ENCODE measurements at regions not wholly inside any gene's neighbourhood (a gene's known extent, or its start where the extent isn't known, plus 50 kb on each side); places are given as distances from the start of the nearest gene placed in this dataset.
"Not testable (repeated sequence)": the region's sequence is repeated elsewhere in the genome, so short reads cannot be mapped to it uniquely, and the experiment has no call there.

DNA sequence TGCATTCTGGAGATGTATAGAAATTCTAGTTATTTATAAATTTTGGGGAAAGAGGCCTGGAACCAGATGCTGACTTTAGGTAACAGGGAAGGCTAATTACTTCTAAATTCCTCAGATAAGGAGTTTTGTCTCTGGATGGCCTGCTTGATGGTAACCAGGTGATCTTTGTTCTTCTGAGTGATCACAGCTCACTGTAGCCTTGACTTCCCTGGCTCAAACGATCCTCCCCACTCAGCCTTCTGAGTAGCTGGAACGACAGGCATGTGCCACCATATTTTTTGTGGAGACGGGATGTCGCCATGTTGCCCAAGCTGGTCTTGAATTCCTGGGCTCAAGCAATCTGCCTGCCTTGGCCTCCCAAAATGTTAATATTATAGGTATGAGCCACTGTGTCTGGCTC, 54.4 kb upstream of the MSH6 start:
- DNase-seq = no peak

DNA sequence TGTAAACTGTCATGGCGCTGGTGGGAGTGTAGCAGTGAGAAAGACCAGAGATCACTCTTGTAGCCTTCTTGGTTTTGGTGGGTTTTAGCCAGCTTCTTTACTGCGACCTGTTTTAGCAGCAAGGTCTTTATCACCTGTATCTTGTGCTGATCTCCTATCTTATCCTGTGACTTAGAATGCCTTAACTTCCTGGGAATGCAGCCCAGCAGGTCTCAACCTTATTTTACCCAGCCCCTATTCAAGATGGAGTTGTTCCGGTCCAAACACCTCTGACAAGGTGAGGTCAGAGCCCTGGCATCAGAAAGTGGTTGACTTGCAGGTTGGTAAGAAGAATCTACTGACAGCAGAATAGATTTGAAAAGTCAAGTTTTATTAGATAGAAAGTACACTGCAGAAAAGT, 55.0 kb upstream of the MSH6 start:
- no peak for DNase-seq

DNA sequence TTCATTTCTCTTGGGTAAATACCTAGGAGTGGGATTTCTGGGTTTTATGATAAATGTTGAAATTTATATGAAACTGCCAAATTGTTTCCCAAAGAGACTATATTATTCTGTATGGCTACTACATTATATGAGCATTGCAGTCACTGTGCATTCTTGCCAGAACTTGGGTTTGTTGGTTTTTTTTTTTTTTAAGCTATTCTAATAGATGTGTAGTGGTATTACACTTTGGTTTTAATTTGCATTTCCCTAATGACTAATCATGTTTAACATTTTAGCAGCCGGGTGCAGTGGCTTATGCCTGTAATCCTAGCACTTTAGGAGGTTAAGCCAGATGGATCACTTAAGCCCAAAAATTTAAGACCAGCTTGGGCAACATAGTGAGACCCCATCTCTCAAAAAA, 56.0 kb upstream of the MSH6 start:
- not testable (repeated sequence) for DNase-seq

DNA sequence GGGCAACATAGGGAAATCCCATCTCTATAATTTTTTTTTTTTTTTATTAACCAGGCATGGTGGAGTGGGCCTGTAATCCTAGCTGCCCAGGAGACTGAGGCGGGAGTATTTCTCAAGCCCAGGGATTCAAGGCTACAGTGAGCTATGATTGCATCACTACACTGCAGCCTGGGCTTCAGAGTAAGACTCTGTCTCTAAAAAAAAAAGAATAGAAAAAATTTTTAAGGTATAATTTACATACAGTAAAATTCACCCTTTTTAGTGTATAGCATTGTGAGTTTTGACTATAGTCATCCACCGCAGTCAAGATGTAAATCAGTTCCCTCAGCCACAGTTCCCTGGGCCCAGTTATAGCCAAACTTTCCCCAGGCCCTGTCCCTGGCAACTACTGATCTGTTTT, 57.1 kb upstream of the MSH6 start:
- DNase-seq = no peak

DNA sequence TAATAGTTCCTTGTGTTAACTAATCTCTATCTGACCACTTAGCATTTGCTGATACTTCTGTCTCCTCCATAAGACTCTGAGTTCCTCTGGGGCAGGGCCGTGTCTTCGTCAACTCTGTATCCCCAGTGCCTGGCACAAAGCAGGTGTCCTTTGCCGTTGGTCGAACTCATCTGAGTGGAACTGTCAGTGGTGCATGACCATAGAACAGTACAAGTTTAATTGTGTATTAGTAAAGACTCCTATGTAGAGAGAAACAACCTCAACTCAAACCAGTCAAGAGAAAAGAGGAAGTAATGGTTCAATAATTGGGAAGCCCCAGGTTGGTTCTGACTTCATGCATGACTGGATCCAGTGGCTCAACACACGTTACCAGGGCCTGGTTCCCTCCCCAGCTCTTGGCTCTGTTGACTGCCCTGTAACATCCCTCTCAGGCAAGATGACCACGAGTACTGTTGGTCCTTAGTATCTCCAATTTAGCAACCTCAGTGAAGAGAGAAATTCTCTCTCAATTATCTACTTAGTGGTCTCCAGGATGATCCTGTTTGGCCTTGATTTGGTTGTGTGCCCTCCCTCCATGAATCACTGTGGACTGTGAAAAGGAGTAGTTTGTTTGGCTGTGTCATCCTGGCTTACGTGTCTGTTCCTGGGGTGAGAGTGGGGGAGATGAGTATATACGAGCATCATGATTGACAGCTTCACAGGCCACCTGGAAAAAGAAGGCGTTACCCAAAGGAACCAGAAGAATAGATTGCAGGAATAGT, 58.5 kb upstream of the MSH6 start:
- peak; percentile 80 for DNase-seq

DNA sequence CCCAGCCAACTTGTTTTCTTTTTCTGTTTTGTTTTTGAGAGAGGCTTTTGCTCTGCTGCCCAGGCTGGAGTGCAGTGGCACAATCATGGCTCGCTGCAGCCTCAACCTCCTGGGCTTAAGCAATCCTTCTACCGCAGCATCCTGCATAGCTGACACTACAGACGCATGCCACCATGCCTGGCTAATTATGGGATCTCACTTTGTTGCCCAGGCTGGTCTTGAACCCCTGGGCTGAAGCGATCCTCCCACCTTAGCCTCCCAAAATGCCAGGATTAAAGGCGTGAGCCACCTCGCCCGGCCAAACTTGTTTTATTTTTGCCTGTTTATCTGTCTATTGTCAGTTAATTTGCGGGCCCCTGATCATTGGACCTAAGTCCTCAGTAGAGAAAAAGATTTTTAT, 61.6 kb upstream of the MSH6 start:
- no peak for DNase-seq

DNA sequence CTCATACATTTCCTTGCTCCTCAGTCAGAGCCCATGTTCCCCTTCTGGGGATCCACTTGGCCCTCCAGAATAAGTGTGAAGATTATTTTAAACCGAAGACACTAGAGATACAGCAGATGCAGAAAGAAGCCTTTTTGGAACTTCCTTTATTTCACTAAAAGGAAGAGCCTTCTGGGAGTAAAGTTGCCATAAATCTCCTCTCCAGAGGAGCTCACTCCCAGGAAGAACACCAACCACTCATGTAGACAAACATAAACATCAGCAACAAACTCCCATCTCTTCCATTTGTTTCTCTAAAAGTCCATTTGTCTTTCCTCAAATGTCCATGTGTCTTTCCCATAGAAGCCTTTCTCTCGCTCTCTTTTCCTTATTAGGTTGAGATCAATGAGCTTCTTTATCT, 62.4 kb upstream of the MSH6 start:
- no peak for DNase-seq

DNA sequence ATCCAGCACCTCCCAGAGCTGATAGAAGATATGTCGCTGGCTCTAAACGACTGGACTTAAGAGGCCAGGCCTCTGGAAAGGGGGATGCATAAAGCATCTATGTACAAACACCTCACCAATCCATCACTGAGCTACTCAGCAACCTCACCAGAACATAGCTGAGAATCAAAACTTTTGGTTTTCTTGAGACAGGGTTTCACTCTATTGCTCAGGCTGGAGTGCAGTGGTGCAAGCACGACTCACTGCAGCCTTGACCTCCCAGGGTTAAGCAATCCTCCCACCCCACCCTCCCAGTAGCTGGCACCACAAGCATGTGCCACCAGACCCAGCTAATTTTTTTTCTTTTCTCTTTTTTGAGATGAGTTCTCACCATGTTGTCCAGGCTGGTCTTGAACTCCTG, 62.9 kb upstream of the MSH6 start:
- DNase-seq = no peak

DNA sequence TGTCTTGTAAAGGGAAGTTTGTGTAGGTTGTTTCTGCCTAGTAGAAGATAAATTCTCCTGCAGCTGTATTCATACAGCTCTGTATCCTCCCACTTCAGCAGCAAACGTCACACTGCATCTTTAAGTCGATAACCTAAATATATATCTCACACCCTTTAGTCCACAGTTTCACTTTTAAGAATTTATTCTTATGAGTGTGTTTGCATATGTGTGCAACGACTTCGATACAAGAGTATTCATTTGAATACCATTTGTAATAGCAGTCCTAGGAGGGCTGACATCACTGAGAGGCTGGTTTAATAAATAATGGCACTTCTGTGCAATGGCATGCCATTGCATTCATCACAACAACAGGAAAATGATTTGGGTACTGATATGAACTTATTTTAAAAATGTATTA, 63.8 kb upstream of the MSH6 start:
- DNase-seq = no peak

DNA sequence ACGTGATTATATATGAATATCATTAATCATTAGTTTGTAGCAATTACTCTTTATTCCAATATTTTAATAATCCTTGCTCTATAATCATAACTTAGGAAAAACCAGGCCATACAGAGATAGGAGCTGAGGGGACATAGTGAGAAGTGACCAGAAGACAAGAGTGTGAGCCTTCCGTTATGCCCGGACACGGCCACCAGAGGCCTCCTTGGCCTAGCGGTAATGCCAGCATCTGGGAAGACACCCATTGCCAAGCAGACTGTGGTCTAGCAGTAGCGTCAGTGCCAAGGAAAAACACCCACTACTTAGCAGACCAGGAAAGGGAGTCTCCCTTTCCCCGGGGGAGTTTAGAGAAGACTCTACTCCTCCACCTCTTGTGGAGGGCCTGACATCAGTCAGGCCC, 66.6 kb upstream of the MSH6 start:
- DNase-seq = not testable (repeated sequence)

DNA sequence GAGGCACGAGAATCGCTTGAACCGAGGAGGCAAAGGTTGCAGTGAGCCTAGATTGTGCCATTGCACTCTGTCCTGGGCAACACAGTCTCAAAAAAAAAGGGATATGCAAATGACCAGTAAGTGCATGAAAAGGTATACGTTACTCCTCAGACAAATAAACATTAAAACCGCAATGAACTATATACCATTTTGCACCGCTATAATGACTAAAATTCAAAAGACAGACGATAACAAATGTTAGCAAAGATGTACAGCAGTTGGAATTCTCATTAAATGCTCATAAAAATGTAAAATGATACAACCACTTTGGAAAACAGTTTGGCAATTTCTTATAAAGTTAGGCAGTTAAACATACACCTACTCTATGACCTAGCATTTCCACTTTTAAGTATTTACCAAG, 67.4 kb upstream of the MSH6 start:
- DNase-seq = no peak

DNA sequence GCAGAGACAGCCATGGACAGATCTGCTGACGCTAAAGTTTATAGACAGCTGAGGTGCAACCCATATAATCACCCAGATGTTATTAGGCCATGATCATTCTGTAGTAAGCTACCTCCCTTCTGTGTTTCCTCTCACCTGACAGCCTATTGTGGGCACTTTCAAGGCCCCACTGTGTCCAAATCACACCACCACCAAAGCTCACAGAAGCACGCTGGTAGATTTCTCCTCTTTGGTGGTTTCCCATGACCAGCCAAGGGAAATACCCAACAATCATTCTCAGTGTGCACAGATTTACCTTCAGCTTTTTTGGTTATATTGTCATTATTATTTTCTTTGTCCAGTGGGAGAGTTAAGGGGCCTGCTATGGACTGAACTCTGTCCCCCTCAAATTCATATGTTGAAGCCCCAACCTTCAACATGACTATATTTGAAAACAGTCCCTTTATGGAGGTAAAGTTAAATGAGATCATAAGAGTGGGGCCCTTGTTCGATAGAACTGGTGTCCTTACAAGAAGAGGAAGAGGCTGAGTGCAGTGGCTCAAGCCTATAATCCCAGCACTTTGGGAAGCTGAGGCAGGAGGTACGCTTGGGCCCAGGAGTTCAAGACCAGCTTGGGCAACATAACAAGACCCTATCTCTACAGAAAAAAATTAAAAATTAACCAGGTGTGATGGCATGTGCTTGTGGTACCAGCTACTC, 74.0 kb upstream of the MSH6 start:
- no peak for DNase-seq

DNA sequence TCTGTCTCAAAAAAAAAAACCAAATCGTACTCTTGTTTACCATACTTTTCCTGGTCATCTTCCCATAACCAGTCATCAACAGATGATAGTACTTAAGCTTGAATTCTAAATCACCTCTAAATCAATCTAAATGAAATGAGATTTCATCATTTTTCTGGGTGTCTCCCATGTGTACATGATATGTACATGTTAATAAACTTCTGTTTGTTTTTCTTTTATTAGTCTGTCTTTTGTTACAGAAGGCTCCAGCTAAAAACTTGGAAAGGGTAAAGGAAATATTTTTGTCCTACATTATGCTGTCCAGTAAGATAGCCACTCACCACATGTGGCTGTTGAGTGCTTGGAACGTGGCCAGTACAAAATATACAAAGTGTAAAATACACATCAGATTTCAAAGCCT, 78.7 kb upstream of the MSH6 start:
- DNase-seq = no peak

DNA sequence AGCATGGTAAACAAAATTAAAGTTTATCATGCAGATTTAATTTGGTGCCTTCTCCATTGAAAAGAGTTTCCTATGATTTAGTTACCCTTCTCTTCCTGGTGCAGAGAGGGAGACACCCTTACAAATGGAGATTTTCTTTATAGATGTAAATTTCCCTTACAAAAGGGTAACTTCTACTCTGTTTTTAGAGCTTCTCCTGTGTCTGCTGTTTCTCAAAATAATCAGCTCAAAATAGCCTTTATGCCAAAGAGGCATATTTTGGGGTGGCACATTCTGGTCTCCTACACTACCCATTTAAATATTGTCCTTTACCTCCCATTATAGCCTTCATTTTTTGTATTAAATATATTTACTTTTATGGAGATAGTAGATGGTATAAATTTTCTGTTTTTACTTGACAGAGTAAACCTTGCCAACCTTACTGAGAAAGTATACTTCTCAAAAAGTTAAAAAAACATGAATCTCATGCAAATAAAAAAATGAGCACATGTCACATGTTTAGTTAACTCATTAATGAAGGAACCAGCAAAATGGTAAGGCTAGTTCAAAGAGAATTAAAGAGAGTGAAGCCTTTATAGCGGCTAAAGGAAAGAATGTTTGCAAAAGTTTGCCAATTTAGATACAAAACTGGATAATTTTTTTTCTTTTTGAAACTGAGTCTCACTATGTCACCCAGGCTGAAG, 83.3 kb upstream of the MSH6 start:
- DNase-seq = no peak

DNA sequence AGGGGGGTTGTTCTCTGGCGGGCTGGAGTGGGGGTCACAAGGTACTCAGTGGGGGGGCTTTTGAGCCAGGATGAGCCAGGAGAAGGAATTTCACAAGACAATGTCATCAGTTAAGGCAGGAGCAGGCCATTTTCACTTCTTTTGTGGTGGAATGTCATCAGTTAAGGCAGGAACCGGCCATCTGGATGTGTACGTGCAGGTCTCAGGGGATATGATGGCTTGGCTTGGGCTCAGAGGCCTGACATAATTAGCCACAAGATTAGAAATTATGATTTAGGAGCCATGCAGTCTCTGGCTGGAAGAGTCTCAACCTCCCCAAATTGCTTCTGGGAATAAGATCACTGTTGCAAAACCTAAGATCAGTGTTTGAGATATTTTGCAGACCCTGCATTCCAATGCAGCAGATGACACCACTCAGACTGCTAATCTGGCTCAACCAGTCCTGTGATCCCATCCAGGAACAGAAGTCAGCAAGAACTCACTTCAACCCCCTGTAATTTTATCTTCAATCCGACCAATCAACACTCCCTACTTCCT, 84.4 kb upstream of the MSH6 start:
- not testable (repeated sequence) for DNase-seq

DNA sequence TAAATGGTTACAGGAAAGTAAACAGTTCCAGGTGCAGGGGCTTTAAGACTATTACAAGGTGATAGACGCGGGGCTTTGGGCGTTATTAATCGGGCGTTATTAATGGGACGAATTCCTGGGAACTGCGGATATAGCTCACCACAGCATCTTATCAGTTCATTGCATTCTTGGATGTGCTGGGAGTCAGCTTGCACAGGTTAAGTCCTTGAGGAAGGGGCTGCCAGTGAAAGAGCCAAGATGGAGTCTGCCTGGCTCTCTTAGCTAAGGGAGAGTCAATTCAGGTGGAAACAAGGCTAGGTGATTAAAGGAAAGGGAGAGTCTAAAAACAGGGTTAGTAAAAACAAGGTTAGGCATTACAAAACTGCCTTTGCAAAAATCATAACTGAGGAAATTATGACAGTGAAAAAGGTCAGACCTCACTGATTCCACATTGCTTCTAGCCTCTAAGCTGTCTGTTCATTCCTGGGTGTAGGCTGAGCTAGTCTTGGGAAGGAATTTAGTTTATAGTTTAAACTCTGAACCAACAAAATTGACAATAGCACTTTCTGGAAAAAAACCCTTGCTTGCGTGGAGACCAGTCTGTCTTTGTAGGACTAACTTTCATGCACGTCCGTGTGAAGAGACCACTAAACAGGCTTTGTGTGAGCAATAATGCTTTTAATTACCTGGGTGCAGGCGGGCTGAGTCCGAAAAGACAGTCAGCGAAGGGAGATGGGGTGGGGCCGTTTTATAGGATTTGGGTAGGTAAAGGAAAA, 85.1 kb upstream of the MSH6 start:
- not testable (repeated sequence) for DNase-seq

DNA sequence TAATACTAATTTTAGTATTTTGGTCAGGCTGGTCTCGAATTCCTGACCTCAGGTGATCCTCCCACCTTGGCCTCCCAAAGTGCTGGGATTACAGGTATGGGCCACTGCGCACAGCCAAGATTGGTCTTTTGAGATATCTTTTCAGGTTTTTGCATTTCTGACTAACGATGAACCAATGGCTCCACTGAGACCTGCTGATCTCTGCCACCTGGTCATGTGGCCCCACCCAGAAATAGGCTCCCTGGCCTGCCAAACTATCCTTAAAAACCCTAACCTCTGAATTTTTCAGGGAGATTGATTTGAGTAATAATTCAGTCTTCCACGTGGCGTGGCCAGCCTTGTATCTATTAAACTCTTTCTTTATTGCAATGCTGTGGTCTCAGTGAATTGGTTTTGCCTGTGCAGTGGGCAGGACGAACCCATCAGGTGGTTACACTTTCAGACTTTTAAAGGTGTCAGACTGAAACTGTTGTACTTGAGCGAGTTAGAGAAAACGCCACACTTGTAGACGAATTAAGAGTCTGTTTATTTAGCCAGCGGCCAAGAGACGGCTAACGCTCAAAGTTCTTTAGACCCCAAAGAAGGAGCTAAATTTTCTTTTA, 85.8 kb upstream of the MSH6 start:
- no peak for DNase-seq

DNA sequence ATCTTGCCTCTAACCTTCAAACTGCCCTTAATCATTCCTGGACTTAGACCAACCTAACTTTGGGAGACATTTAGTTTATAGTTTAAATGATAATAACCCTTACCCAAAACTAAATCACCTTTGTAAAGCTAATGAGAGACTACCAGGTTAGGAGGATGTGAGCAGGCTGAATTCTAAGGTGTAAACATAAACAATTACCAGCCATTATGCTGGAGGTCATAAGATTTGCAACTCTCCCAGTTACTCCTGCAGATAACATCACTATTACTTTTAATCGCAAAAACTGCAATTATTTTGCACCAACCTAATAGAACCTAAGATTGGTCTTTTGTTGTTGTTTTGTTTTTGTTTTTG, 86.5 kb upstream of the MSH6 start:
- no peak for DNase-seq

DNA sequence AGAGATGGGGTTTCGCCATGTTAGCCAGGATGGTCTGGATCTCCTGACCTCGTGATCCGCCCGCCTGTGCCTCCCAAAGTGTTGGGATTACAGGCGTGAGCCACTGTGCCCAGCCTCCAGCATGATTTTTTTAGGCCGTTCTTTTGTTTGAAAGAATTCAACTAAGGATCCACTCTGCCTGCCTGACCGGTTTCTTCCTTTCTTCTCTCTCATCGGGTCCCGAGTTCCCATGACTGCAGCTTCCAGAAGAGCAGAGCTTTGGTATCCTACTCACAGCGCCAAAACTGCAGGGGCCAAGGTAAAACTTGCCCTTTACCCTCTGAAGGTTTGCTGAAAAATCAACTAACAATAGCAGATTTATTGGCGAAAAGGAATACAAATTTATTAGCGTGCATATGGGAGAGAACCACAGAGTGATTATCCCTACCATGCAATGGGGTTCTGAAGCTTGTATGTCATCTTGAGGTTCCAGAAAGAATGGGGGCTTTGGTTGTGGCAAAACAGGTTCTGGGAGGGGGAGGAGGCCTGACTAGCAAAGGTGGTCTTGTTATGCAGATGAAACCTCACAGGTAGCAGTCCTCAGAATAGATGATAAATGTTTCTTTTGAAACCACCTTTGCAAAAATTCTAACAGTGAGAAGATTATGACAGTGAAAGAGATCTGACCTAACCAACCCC, 87.0 kb upstream of the MSH6 start:
- no peak for DNase-seq

DNA sequence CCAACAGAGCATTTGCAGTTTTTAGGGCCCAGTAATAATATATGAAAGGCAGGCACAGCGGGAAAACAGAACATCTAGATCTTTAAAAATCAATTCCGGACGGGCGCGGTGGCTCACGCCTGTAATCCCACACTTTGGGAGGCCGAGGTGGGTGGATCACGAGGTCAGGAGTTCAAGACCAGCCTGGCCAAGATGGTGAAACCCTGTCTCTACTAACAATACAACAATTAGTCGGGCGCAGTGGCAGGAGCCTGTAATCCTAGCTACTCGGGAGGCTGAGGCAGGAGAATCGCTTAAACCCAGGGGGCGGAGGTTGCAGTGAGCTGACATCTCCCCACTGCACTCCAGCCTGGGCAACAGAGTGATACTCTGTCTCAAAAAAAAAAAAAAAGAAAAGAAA, 88.5 kb upstream of the MSH6 start:
- not testable (repeated sequence) for DNase-seq

DNA sequence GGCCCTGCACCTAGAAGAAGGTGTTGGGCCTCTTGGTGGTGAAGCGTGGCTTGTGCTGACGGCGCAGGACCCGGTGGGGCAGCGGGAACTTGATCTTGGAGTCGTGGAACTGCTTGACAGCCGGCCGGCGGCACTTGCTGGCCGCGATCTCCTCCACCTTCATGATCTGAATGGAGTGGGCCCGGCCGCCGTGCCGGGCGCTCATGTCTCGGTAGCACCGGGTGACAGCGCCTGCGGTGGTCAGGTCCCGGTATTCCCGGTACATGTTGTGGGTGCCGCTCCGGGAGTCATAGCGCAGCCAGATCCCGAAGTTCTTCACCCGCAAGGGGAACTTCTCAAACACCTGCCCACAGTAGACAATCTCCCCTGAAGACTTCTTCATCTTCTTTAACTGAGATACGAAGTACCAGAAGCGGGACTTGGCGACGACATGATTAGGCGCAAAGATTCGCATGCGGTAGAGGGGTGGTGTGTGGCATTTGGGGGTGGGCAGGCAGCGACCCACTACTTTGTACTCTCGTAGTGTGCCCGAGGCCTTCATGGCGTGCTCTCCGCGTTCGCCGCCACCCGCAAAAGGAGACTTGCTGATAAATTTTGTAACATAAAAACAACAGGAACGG, 92.1 kb upstream of the MSH6 start:
- not testable (repeated sequence) for DNase-seq

DNA sequence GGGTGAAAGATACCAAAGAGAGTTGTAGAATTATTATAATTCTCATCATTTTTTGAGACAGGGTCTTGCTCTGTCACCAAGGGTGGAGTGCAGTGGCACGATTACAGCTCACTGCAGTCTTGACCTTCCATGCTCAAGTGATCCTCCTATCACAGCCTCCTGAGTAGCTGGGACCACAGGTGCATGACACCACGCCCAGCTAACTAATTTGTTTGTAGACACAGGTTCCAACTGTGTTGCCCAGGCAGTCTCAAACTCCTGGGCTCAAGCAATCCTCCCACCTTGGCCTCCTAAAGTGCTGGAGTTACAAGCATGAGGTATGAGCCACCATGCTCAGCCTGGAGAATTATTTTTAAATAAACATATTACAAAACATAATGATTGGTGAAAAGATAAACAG, 92.8 kb upstream of the MSH6 start:
- DNase-seq = no peak

Measured in DMS79 treated with DMSO at 0.1 percent for 48 hours (cell line).